Inferior parietal cortex (tissue), 1 donor: ENCODE measurements at regions not wholly inside any gene's neighbourhood (a gene's known extent, or its start where the extent isn't known, plus 50 kb on each side); places are given as distances from the start of the nearest gene placed in this dataset.
A peak's percentile ranks its signal among the peaks of the same experiment; 100 is the strongest.

Experiments used
- DNase-seq: peaks from one replicate; pipeline ENCODE4 v3.0.0-alpha.2; 2016; ENCODE audit errors: extremely low spot score

DNA sequence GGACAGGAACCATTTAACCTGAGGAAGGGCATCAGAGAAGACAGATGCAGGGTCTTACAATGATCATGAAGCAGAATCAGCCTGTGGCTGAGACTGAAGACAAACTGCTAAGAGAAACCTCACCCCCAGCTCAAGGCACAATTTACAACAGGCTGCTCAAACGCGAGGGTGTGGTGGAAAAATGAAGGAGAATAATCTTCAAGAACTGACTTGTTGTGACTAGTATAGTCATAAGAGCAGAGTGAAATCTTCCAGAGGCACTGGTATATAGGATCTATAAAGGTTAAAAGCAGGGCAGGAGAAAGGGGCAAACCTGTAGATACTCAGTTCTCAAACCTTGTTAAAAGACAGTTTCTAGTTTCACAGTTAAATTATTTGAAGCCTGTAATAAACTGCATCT lies 1155.8 kb upstream of the TMEFF2 start:
- no peak for DNase-seq

DNA sequence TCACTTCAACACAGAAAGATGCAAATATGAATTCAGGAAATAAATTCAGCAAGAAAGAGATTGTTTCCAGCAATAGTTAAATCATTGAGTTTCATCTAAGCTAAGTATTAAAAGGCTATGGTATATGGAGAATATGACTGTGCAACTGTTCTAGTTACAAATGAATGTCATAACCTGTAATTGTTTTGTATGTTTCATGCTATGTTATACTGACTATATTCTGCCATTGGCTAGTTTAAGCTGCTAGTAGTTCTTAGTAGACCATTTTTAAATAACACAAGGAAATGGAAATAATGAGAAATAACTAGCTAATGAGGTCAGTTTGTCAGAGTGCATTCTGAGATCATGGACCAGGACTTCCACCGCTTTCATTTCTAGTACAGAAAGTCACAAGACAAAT lies 1154.9 kb upstream of the TMEFF2 start:
- DNase-seq = no peak

GRCh38 chr2:193348055-193348454 lies 1153.3 kb upstream of the TMEFF2 start:
- no peak for DNase-seq

DNA sequence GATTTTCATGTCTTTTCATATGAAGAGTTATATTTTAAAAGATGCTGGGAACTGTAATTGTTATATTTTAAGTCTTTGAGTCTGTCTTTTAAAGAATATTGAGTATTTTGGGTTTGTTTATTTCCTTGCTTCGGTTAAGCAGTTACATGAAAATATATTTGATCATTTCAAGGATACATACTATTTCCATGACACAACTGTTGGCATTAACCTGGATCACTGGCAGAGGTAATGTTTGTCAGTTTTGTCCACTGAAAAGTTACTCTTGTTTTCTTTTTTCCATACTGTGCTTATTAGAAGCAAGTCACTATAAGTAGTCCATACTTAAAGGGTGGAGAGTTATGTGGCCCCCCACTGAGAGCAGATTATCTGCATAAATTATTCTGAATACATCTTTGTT lies 1142.0 kb upstream of the TMEFF2 start:
- DNase-seq = no peak

GRCh38 chr2:193334401-193334800 lies 1139.7 kb upstream of the TMEFF2 start:
- no peak for DNase-seq

- no peak for DNase-seq
These were observed 1138.8 kb upstream of the TMEFF2 start for GRCh38 chr2:193333539-193333938.

DNA sequence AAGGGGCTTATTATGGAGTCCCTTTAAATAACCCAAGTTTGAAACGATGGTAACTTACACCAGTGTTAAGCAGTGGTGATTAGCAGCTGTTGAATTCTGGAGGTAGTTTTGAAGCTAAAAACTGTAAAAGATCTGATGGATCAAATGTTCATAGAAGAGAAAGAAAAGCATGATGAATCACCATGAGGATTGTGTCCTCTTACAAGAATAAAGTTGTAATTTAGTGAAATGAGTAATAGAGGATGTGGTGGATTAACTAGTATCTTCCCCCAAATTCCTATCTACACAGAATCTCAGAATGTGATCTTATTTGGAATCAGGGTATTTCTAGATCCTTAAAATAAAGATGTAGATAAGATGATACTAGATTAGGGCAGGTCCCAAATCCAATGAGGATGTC lies 1138.2 kb upstream of the TMEFF2 start:
- DNase-seq = no peak

- DNase-seq = no peak
These were observed 1136.9 kb upstream of the TMEFF2 start for GRCh38 chr2:193331676-193332075.

- no peak for DNase-seq
These were observed 1131.6 kb upstream of the TMEFF2 start for GRCh38 chr2:193326296-193326695.

DNA sequence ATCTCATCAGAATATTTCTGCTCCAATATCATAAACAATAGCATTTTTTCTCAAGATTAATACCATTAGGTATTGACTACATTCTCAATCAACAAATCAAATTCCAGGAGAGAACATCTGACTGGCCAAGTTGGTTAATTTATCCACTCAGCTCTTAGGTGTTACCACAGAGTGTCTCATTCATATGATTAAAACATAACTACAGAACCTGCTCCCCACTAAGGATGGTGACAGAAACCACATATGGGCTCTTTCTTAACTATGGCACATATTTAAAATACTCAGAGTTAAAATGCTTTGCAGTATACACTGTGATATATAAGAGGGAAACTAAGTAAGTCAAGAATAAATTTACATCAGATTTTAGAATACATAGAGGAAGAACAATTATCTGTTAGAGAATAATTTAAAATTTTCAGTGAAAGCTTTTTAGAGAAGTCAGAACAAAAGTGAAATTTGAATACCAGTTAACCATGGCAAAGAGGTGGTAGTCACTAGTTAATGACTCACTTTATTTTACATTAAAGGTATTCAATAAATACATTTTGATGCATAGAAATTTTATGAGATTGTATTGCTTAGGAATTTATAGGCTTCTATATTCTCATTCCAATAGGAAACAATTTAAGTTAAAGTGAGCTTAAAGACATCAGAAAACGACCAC lies 1120.8 kb upstream of the TMEFF2 start:
- no peak for DNase-seq

DNA sequence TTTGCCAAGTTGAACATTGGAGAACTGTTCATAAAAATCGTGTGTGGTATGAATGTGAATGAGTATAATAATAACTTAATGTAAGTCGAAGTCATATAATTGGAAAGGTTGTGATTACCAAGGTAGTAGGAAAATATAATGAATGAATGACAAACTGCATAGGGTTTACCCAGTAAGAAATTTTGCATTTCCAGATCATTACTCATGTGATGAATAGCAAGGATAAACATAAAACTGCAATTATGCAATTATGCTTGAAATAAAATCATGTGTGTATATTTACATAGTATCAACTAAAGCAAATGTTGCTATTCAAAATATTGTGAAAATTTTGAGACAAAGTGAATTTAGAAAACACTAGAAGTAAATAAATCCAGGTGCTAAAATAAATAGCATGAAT lies 1108.7 kb upstream of the TMEFF2 start:
- DNase-seq = no peak

DNA sequence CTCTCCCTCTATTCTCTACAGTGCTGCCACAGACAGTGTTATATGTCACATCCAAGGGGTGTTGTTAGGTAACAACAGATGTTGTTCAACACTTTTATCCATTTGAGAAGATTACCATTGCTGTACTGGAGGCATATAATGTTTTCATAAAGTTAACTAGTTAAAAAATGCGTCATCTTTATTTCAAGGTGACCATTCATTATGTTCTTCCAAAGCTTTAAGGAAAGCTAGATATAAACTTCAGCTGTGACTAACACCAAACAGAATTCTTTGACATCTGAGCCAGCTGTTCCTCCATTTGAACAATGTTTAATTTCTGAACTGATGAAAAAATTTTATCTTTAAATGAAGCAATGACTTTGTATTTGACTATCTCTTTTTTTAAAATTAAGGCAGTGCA lies 1099.6 kb upstream of the TMEFF2 start:
- no peak for DNase-seq

GRCh38 chr2:193279361-193279760 lies 1084.6 kb upstream of the TMEFF2 start:
- DNase-seq = no peak

DNA sequence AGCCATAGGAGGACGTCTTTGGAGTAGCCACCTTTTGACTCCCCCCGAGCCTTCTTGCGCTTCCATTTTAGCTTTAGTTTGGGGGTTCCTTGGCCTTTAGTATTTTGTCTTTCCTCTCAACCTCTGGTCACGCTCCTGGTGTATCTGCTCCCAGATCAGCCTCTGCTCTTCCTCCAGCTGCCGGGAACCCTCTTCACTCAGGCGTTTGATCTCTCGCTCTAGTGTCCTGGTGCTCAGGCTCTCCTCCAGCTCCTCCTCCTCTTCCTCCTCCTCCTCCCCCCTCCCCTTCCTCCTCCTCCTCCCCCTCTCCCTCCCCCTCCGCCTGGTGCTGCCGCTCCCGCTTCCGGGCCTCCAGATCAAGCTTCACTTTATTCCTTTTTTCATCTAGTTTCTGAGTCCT lies 1082.3 kb upstream of the TMEFF2 start:
- DNase-seq = no peak

- DNase-seq = no peak
These were observed 1081.8 kb upstream of the TMEFF2 start for GRCh38 chr2:193276560-193276959.

- no peak for DNase-seq
These were observed 1081.3 kb upstream of the TMEFF2 start for GRCh38 chr2:193276069-193276468.

DNA sequence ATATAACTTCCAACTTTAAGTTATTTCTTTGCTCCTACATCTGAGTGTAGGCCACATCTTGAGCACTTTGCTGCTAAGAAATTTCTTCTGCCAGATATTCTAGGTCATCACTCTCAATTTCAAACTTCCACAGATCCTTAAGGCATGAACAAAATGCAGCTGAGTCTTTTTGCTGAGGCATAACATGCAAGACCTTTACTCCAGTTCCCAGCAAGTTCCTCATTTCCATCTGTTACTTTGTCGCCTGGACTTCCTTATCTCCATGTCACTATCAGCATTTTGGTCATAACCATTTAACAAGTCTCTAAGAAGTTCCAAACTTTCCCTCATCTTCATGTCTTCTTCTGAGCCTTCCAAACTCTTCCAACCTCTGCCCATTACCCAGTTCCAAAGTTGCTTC lies 1077.3 kb upstream of the TMEFF2 start:
- DNase-seq = no peak

GRCh38 chr2:193270816-193271215 lies 1076.1 kb upstream of the TMEFF2 start:
- no peak for DNase-seq

DNA sequence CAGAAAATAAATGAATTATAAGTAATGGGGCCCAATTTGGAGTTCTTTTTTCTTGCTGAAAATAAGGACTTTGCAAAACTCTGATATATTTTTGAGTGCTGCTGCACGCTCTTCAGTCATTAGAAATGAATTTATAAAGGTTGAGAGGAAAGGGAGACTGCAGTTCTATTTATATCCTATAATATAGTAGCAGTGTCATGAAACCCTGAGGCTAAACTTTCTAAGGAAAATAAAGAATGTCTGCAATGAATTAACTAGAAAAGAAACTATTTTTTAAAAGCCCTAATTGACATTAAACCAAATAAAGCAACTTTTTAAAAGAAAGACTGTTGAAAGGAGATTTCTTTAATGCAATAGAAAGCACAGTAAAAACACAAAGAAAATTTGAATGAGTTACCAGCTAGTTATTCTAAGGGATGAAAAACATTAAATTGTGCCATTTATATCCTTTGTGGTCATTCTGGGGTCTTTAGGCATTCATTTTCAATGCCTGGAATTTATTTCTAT lies 1072.8 kb upstream of the TMEFF2 start:
- DNase-seq = no peak

DNA sequence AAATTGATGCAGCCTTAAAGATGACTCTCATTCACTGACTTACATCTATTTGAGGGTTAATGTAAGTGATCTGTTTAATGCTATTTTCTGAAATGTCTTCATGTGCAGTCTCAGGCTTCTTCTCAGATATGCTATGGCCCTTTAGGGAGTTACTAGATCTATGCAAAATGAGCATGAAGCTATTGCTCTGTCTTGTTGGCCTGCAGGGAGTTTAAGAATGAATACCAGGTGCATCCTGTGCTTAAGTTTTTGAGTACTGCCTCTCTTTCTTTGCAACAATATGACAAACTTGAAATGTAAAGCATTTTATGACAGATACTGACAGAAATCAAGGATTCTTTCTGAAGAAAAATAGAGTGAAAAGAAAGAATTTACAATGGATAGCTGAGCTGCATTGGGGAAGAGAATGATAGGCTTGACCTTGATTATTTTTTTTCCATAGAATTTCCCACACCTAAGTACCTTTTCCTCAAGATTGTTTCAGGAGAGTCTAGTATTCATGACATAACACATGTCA lies 1058.3 kb upstream of the TMEFF2 start:
- DNase-seq = no peak

GRCh38 chr2:193251909-193252308 lies 1057.2 kb upstream of the TMEFF2 start:
- peak; percentile 29 for DNase-seq

GRCh38 chr2:193250389-193250788 lies 1055.7 kb upstream of the TMEFF2 start:
- DNase-seq = no peak

DNA sequence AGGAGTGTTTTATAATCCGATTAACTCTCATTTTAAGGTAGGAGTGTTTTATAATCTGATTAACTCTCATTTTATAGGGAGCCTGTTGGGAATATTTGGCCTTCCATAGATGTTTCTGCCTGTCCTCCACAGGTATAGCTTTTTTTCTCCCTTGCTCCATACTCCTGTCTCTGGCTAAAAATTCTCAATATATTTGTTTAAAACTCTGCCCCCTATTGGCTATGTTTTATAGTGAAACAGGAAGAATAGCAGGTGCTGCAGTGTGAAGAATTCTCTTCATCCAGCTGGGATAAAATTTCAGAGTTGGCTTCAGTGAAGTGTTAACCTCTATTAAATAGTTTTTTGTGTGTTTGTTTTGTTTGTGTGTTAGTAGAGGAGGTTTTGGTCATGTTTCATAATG lies 1046.0 kb upstream of the TMEFF2 start:
- DNase-seq = no peak

DNA sequence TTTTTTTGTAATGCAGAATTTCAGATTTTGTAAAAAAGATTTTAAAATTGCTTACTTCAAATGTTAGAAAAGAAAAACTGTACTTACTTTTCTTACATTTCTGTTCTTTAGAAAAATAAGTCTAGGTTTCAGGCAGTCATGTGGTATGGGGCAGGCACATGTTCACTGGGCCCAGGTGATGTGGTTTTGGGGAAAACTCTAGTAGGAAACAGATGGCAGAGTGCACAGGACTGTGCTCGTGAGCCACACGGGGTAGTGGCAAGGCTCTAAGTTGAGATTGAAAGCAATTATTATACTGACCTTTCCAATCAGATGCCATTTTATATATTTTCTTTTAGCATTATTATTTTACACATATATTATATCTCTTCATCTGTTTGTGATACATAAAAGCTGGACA lies 1036.9 kb upstream of the TMEFF2 start:
- DNase-seq = no peak
